ENCODE measurements at regions not wholly inside any gene's neighbourhood (a gene's known extent, or its start where the extent isn't known, plus 50 kb on each side); places are given as distances from the start of the nearest gene placed in this dataset.

GRCh38 chr12:28681980-28682379, 467.1 kb upstream of the FAR2 start:
- Histone ChIP-seq H3K27ac (replicated peaks) (no peak overlapping the region), H3K4me3 (replicated peaks; ENCODE audit: insufficient read depth, low read length) (no peak overlapping the region), H3K27me3 (ENCODE audit: insufficient read depth, poor library complexity, severe bottlenecking) (no peaks in the 10 kb centered on the region)
- TF ChIP-seq GABPA (IDR thresholded peaks at IDR 0.05; ENCODE audit: low read depth), result no peak
- TF ChIP-seq SPI1 (IDR thresholded peaks at IDR 0.05; ENCODE audit: borderline replicate concordance, low read depth), result no peak
- no peak for TF ChIP-seq POLR2AphosphoS5 (IDR thresholded peaks at IDR 0.05; ENCODE audit: low read depth)
- TF ChIP-seq CTCF (IDR thresholded peaks at IDR 0.05; ENCODE audit: insufficient read depth, low read length), result no peak
- no peak for TF ChIP-seq REST (IDR thresholded peaks at IDR 0.05; ENCODE audit: insufficient replicate concordance, low read depth)
- DNase-seq (ENCODE audit: low read depth in 1 of 2, low spot score in 1 of 2), result no peak

GRCh38 chr12:28683366-28683765, 465.7 kb upstream of the FAR2 start:
- no peak for TF ChIP-seq GABPA (IDR thresholded peaks at IDR 0.05; ENCODE audit: low read depth)
- TF ChIP-seq CTCF (IDR thresholded peaks at IDR 0.05; ENCODE audit: insufficient read depth, low read length), result no peak
- no peak for TF ChIP-seq REST (IDR thresholded peaks at IDR 0.05; ENCODE audit: insufficient replicate concordance, low read depth)
- TF ChIP-seq POLR2AphosphoS5 (IDR thresholded peaks at IDR 0.05; ENCODE audit: low read depth), result no peak
- no peak for TF ChIP-seq SPI1 (IDR thresholded peaks at IDR 0.05; ENCODE audit: borderline replicate concordance, low read depth)
- no peak overlapping the region for H3K27ac ChIP-seq (replicated peaks)
- DNase-seq (ENCODE audit: low read depth in 1 of 2, low spot score in 1 of 2), result no peak
- H3K27me3 ChIP-seq (ENCODE audit: insufficient read depth, poor library complexity, severe bottlenecking), result no peaks in the 10 kb centered on the region
- H3K4me3 ChIP-seq (replicated peaks; ENCODE audit: insufficient read depth, low read length), result no peak overlapping the region

GRCh38 chr12:28689398-28690175, 459.5 kb upstream of the FAR2 start:
- TF ChIP-seq GABPA (IDR thresholded peaks at IDR 0.05; ENCODE audit: low read depth) (no peak), POLR2AphosphoS5 (IDR thresholded peaks at IDR 0.05; ENCODE audit: low read depth) (no peak), SPI1 (IDR thresholded peaks at IDR 0.05; ENCODE audit: borderline replicate concordance, low read depth) (no peak), REST (IDR thresholded peaks at IDR 0.05; ENCODE audit: insufficient replicate concordance, low read depth) (no peak), CTCF (IDR thresholded peaks at IDR 0.05; ENCODE audit: insufficient read depth, low read length) (no peak)
- DNase-seq (ENCODE audit: low read depth in 1 of 2, low spot score in 1 of 2), result no peak
- Histone ChIP-seq H3K27ac (replicated peaks) (no peak overlapping the region), H3K4me3 (replicated peaks; ENCODE audit: insufficient read depth, low read length) (no peak overlapping the region), H3K27me3 (ENCODE audit: insufficient read depth, poor library complexity, severe bottlenecking) (no peaks in the 10 kb centered on the region)

All from HL-60 (cell line).